Astrocyte (in vitro differentiated cells and primary cell): ENCODE measurements at regions not wholly inside any gene's neighbourhood (a gene's known extent, or its start where the extent isn't known, plus 50 kb on each side); places are given as distances from the start of the nearest gene placed in this dataset.

Experiments used
- DNase-seq: peaks from one replicate; pipeline ENCODE4 v3.0.0-alpha.2; 2010; ENCODE audit warnings: low read depth
- FAIRE-seq: peaks from 2 replicates; lab custom pipeline; 2011; peaks lifted over from hg19 to GRCh38; lab: Jason Lieb, UNC
- H2AFZ ChIP-seq: 2 replicates; pipeline ENCODE4 v1.6.0; 2012; ENCODE audit warnings: low read depth, low read length, inconsistent platforms
- H3K27ac ChIP-seq: 2 replicates; pipeline ENCODE4 v1.5.1; 2011; ENCODE audit warnings: low read depth, low read length, inconsistent platforms
- H3K27me3 ChIP-seq: 2 replicates; pipeline ENCODE4 v1.6.0; 2011; ENCODE audit warnings: low read length, inconsistent platforms; ENCODE audit not compliant: insufficient read depth
- H3K36me3 ChIP-seq: 2 replicates; pipeline ENCODE4 v1.5.1; 2011; ENCODE audit warnings: low read length, inconsistent platforms; ENCODE audit not compliant: insufficient read depth
- H3K4me1 ChIP-seq: 2 replicates; pipeline ENCODE4 v1.5.1; 2011; ENCODE audit warnings: low read length, inconsistent platforms; ENCODE audit not compliant: insufficient read depth
- H3K4me2 ChIP-seq: 2 replicates; pipeline ENCODE4 v1.6.0; 2012; ENCODE audit warnings: low read length, inconsistent platforms
- H3K4me3 ChIP-seq: 2 replicates; pipeline ENCODE4 v1.5.1; 2011; ENCODE audit warnings: low read depth, mild to moderate bottlenecking, low read length, inconsistent platforms; ENCODE audit not compliant: insufficient read depth
- H3K79me2 ChIP-seq: 2 replicates; pipeline ENCODE4 v1.6.0; 2012; ENCODE audit warnings: mild to moderate bottlenecking, low read length, inconsistent platforms; ENCODE audit not compliant: insufficient read depth
- H3K9ac ChIP-seq: 2 replicates; pipeline ENCODE4 v1.6.0; 2012; ENCODE audit warnings: mild to moderate bottlenecking, low read length, inconsistent platforms
- H3K9me3 ChIP-seq: 2 replicates; pipeline ENCODE4 v1.5.1; 2012; ENCODE audit warnings: low read depth, mild to moderate bottlenecking, low read length, inconsistent platforms; ENCODE audit not compliant: insufficient read depth
- H4K20me1 ChIP-seq: 2 replicates; pipeline ENCODE4 v1.6.0; 2012; ENCODE audit warnings: low read length, inconsistent platforms; ENCODE audit not compliant: insufficient read depth
- H3K27ac Mint-ChIP-seq: one replicate; pipeline ENCODE4 v1.8.0; 2021; ENCODE audit warnings: mild to moderate bottlenecking, mixed read lengths; ENCODE audit not compliant: unreplicated experiment
- H3K27me3 Mint-ChIP-seq: one replicate; pipeline ENCODE4 v1.8.0; 2021; ENCODE audit warnings: low read depth, mixed read lengths; ENCODE audit not compliant: unreplicated experiment
- H3K36me3 Mint-ChIP-seq: one replicate; pipeline ENCODE4 v1.8.0; 2021; ENCODE audit warnings: low read depth, mixed read lengths; ENCODE audit not compliant: unreplicated experiment
- H3K4me1 Mint-ChIP-seq: one replicate; pipeline ENCODE4 v1.8.0; 2021; ENCODE audit warnings: low read depth, mixed read lengths; ENCODE audit not compliant: unreplicated experiment
- H3K4me3 Mint-ChIP-seq: one replicate; pipeline ENCODE4 v1.8.0; 2021; ENCODE audit warnings: mild to moderate bottlenecking, moderate library complexity, mixed read lengths; ENCODE audit not compliant: unreplicated experiment
- H3K9me3 Mint-ChIP-seq: one replicate; pipeline ENCODE4 v1.8.0; 2021; ENCODE audit warnings: mild to moderate bottlenecking, mixed read lengths; ENCODE audit not compliant: unreplicated experiment
- EZH2 ChIP-seq: IDR thresholded peaks from 2 replicates; pipeline ENCODE4 v1.6.1; 2012; ENCODE audit warnings: mild to moderate bottlenecking, low read length, inconsistent platforms; ENCODE audit not compliant: insufficient read depth
- TF ChIP-seq, protein P1 (sequence below): IDR thresholded peaks from 2 replicates; pipeline ENCODE4 v1.5.1; 2011; ENCODE audit warnings: low read depth, mild to moderate bottlenecking, inconsistent platforms, low read length, moderate library complexity; ENCODE audit not compliant: insufficient read depth

DNA sequence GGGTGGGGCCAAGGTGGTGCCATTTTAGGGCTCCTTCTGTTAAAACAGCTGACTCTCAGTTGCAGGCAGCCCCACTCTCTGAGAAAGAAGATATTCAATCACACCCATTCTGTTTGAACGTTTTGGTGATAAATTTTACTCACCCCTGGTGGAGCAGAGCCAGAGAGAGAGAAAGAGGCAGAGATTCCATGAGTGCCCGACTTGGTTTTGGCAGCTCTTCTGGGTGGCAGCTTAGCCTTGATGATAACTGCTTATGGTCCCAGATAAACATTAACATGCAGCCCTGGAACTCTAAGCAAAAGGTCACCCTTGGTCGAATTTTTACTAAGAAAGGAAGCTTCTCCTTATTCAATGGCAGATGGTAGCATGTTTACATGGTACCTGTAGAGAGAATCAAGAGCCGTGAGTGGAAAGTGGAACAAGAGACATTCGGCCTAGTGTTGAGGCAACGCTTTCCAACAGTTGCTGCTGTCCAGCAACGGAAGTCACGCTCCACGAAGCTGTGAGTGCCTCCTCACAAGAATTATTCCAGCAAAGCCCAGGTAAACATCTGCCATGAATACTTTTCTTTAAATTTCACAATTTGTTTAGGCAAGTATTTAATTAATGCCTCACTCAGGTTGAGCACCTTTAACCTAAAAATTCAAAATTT is 530.6 kb upstream of the ROBO2 start:
- Mint-ChIP-seq H3K9me3 (no peaks in the 10 kb centered on the region), H3K4me3 (no peak overlapping the region), H3K27me3 (no peaks in the 10 kb centered on the region), H3K4me1 (peaks cover 10% of the 10 kb centered on the region), H3K27ac (no peak overlapping the region), H3K36me3 (no peaks in the 10 kb centered on the region)
- H3K27ac ChIP-seq, result no peak overlapping the region
- no peaks in the 10 kb centered on the region for H4K20me1 ChIP-seq
- FAIRE-seq (no peak), DNase-seq (no peak)
- TF ChIP-seq, protein P1, sequence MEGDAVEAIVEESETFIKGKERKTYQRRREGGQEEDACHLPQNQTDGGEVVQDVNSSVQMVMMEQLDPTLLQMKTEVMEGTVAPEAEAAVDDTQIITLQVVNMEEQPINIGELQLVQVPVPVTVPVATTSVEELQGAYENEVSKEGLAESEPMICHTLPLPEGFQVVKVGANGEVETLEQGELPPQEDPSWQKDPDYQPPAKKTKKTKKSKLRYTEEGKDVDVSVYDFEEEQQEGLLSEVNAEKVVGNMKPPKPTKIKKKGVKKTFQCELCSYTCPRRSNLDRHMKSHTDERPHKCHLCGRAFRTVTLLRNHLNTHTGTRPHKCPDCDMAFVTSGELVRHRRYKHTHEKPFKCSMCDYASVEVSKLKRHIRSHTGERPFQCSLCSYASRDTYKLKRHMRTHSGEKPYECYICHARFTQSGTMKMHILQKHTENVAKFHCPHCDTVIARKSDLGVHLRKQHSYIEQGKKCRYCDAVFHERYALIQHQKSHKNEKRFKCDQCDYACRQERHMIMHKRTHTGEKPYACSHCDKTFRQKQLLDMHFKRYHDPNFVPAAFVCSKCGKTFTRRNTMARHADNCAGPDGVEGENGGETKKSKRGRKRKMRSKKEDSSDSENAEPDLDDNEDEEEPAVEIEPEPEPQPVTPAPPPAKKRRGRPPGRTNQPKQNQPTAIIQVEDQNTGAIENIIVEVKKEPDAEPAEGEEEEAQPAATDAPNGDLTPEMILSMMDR, result no peak
- no peak for TF ChIP-seq EZH2
- no peaks in the 10 kb centered on the region for H3K79me2 ChIP-seq
- no peaks in the 10 kb centered on the region for H3K9me3 ChIP-seq
- no peak overlapping the region for H3K4me2 ChIP-seq
- no peak overlapping the region for H3K4me3 ChIP-seq
- no peaks in the 10 kb centered on the region for H3K27me3 ChIP-seq
- H3K4me1 ChIP-seq, result no peaks in the 10 kb centered on the region
- no peak overlapping the region for H3K9ac ChIP-seq
- H2AFZ ChIP-seq, result no peak overlapping the region
- no peaks in the 10 kb centered on the region for H3K36me3 ChIP-seq

DNA sequence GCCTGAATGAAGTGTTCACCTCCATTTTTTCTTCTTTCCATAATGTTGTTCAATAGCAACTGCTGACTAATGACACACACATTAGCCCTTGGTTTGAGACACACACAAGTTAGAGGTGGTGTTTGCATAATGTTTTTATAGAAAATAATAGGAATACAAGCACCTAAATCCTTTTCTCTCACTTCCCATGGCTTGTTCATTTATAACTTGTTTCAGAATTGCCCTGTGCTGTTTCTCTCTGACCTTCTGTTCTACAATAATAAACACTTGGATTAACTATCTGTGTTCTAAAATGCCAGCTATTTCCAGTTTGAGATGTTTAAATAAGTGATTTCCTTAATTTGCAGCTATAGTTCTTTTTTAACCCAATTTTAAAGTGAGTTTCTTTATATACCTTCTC is 525.1 kb upstream of the ROBO2 start:
- no peaks in the 10 kb centered on the region for H4K20me1 ChIP-seq
- H3K79me2 ChIP-seq, result no peaks in the 10 kb centered on the region
- no peaks in the 10 kb centered on the region for H3K4me1 ChIP-seq
- H3K9ac ChIP-seq, result no peak overlapping the region
- no peak overlapping the region for H3K4me3 ChIP-seq
- H3K36me3 ChIP-seq, result no peaks in the 10 kb centered on the region
- TF ChIP-seq EZH2, result no peak
- TF ChIP-seq, protein P1, result no peak
- H3K4me1 Mint-ChIP-seq, result no peaks in the 10 kb centered on the region
- no peak for FAIRE-seq
- H3K27me3 ChIP-seq, result no peaks in the 10 kb centered on the region
- no peaks in the 10 kb centered on the region for H3K9me3 ChIP-seq
- no peaks in the 10 kb centered on the region for H3K9me3 Mint-ChIP-seq
- no peak overlapping the region for H3K27ac Mint-ChIP-seq
- H3K27ac ChIP-seq, result no peak overlapping the region
- no peaks in the 10 kb centered on the region for H3K36me3 Mint-ChIP-seq
- no peak overlapping the region for H3K4me3 Mint-ChIP-seq
- H3K27me3 Mint-ChIP-seq, result no peaks in the 10 kb centered on the region
- no peak overlapping the region for H3K4me2 ChIP-seq
- H2AFZ ChIP-seq, result no peak overlapping the region
- no peak for DNase-seq

DNA sequence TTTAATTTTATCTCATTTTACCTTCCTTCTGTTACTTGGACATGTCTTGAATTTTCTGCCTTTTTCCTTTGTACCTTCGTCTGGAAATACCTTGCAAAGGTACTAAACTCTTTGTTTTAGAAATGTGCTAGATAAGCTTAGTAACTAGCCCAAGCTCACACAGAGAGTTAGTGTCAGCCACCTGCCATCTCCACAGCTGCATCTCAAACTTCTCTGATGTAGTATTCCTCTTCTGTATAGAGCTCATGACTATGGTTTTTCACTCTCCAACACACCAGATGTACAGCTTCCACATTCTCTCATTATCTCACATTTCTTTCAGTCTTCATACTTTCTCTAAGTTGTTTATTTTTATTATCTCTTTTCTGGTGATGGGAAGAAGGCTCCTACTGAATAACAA is 516.6 kb upstream of the ROBO2 start:
- Mint-ChIP-seq H3K4me3 (no peak overlapping the region), H3K27ac (no peak overlapping the region), H3K9me3 (no peaks in the 10 kb centered on the region), H3K27me3 (no peaks in the 10 kb centered on the region), H3K36me3 (no peaks in the 10 kb centered on the region), H3K4me1 (no peaks in the 10 kb centered on the region)
- no peak for TF ChIP-seq EZH2
- TF ChIP-seq, protein P1, result no peak
- no peaks in the 10 kb centered on the region for H3K4me1 ChIP-seq
- H4K20me1 ChIP-seq, result no peaks in the 10 kb centered on the region
- no peak for DNase-seq
- no peak overlapping the region for H3K27ac ChIP-seq
- no peak overlapping the region for H2AFZ ChIP-seq
- no peaks in the 10 kb centered on the region for H3K79me2 ChIP-seq
- H3K27me3 ChIP-seq, result no peaks in the 10 kb centered on the region
- H3K4me2 ChIP-seq, result no peak overlapping the region
- H3K4me3 ChIP-seq, result no peak overlapping the region
- no peak for FAIRE-seq
- H3K36me3 ChIP-seq, result no peaks in the 10 kb centered on the region
- H3K9me3 ChIP-seq, result no peaks in the 10 kb centered on the region
- no peak overlapping the region for H3K9ac ChIP-seq
